GM23338 (cell line): ENCODE measurements at regions not wholly inside any gene's neighbourhood (a gene's known extent, or its start where the extent isn't known, plus 50 kb on each side); places are given as distances from the start of the nearest gene placed in this dataset.

Source experiments
- ATAC-seq: fragments of 200-7000 bp; cut with Tn5 transposase; 3 replicates; pipeline ENCODE4 v1.9.1; 2020
- DNase-seq: peaks from one replicate; pipeline ENCODE4 v3.0.0-alpha.2; 2015; ENCODE audit warnings: low spot score
- H2AFZ ChIP-seq: fragments of 200-600 bp; sonication (generic); 2 replicates; pipeline ENCODE4 v1.8.0; 2016; ENCODE audit warnings: antibody characterized with exemption, mild to moderate bottlenecking, moderate library complexity
- H3F3A ChIP-seq: fragments of 200-600 bp; sonication (generic); replicated peaks from 2 replicates; pipeline ENCODE4 v1.8.0; 2017; ENCODE audit warnings: antibody characterized with exemption, mixed run types, low read depth
- H3K27ac ChIP-seq: fragments of 200-600 bp; sonication (generic); 2 replicates; pipeline ENCODE4 v1.6.1; 2016; ENCODE audit warnings: low read depth
- H3K27me3 ChIP-seq: fragments of 200-600 bp; sonication (generic); 2 replicates; pipeline ENCODE4 v1.8.0; 2016; ENCODE audit warnings: mild to moderate bottlenecking, mixed run types, moderate library complexity; ENCODE audit not compliant: insufficient read depth
- H3K36me3 ChIP-seq: fragments of 200-600 bp; sonication (generic); 2 replicates; pipeline ENCODE4 v1.8.0; 2016; ENCODE audit warnings: mild to moderate bottlenecking; ENCODE audit not compliant: insufficient read depth
- H3K4me1 ChIP-seq: fragments of 200-600 bp; sonication (generic); 2 replicates; pipeline ENCODE4 v1.8.0; 2016; ENCODE audit warnings: mild to moderate bottlenecking, moderate library complexity; ENCODE audit not compliant: insufficient read depth
- H3K4me2 ChIP-seq: fragments of 200-600 bp; sonication (generic); 2 replicates; pipeline ENCODE4 v1.7.1; 2017; ENCODE audit warnings: mixed run types
- H3K4me3 ChIP-seq: fragments of 200-600 bp; sonication (generic); 2 replicates; pipeline ENCODE4 v1.6.1; 2016; ENCODE audit warnings: mixed run types
- H3K79me2 ChIP-seq: fragments of 200-600 bp; sonication (generic); replicated peaks from 2 replicates; pipeline ENCODE4 v1.8.0; 2017; ENCODE audit warnings: mild to moderate bottlenecking; ENCODE audit not compliant: insufficient read depth
- H3K9me2 ChIP-seq: fragments of 200-600 bp; sonication (generic); 2 replicates; pipeline ENCODE4 v1.8.0; 2017; ENCODE audit not compliant: insufficient read depth
- H4K20me1 ChIP-seq: fragments of 200-600 bp; sonication (generic); replicated peaks from 2 replicates; pipeline ENCODE4 v1.8.0; 2017; ENCODE audit warnings: mild to moderate bottlenecking; ENCODE audit not compliant: insufficient read depth
- H3K27ac Mint-ChIP-seq: 2 replicates; pipeline ENCODE4 v1.8.0; 2020; ENCODE audit warnings: inconsistent platforms, mild to moderate bottlenecking, moderate library complexity, mixed read lengths
- H3K27me3 Mint-ChIP-seq: 3 replicates; pipeline ENCODE4 v1.8.0; 2022; ENCODE audit warnings: low read depth, mild to moderate bottlenecking, moderate library complexity, mixed read lengths, inconsistent platforms; ENCODE audit not compliant: insufficient read depth, poor library complexity
- H3K36me3 Mint-ChIP-seq: 3 replicates; pipeline ENCODE4 v1.8.0; 2021; ENCODE audit warnings: low read depth, mild to moderate bottlenecking, inconsistent platforms, moderate library complexity, mixed read lengths
- H3K4me1 Mint-ChIP-seq: 3 replicates; pipeline ENCODE4 v1.8.0; 2020; ENCODE audit warnings: mild to moderate bottlenecking, inconsistent platforms, mixed read lengths
- H3K4me3 Mint-ChIP-seq: 3 replicates; pipeline ENCODE4 v1.8.0; 2021; ENCODE audit warnings: moderate library complexity, mild to moderate bottlenecking, inconsistent platforms, mixed read lengths
- H3K9me3 Mint-ChIP-seq: 3 replicates; pipeline ENCODE4 v1.8.0; 2020; ENCODE audit warnings: moderate library complexity, mild to moderate bottlenecking, inconsistent platforms, mixed read lengths
- CREB1 ChIP-seq: fragments of 250-450 bp; sonication (Bioruptor Pico); IDR thresholded peaks from 2 replicates; pipeline ENCODE4 v1.5.0; 2020; ENCODE audit warnings: low read depth, mild to moderate bottlenecking, moderate library complexity
- CTCF ChIP-seq, 2 experiments: fragments of 200-600 bp in 1 of 2; sonication (generic) in 1 of 2; conservative IDR thresholded peaks; 2 replicates each; pipeline versions ENCODE4 v1.5.1 to v1.6.1; 2016 to 2017; ENCODE audit warnings: antibody characterized with exemption in 2 of 2, low read depth in 2 of 2, mild to moderate bottlenecking in 2 of 2, moderate library complexity in 1 of 2
- ETS1 ChIP-seq: IDR thresholded peaks from 2 replicates; pipeline ENCODE4 v1.6.1; 2016; ENCODE audit warnings: antibody characterized with exemption
- EZH2phosphoT487 ChIP-seq: fragments of 200-600 bp; sonication (generic); IDR thresholded peaks from one replicate; pipeline ENCODE4 v1.8.1; 2018; ENCODE audit warnings: antibody characterized with exemption; ENCODE audit not compliant: unreplicated experiment
- REST ChIP-seq: IDR thresholded peaks from one replicate; pipeline ENCODE4 v1.6.1; 2018; ENCODE audit warnings: antibody characterized with exemption; ENCODE audit not compliant: unreplicated experiment
- STAT1 ChIP-seq: IDR thresholded peaks from one replicate; pipeline ENCODE4 v1.6.1; 2016; ENCODE audit warnings: antibody characterized with exemption; ENCODE audit not compliant: unreplicated experiment
- ZNF114 ChIP-seq: fragments of 250-450 bp; sonication (Bioruptor Pico); IDR thresholded peaks from 2 replicates; pipeline ENCODE4 v1.5.0; 2020; ENCODE audit warnings: mild to moderate bottlenecking, moderate library complexity

- TF ChIP-seq REST (no peak), CREB1 (CRISPR knock-in tag) (no peak), STAT1 (no peak)
These were observed 60.2 kb downstream of the ZNF467 start (continued) for GRCh38 chr7:149713061-149713730.

GRCh38 chr7:149708026-149708425, 65.4 kb downstream of the ZNF467 start:
- Histone ChIP-seq H4K20me1 (no peaks in the 10 kb centered on the region), H3K9me2 (no peaks in the 10 kb centered on the region), H3K4me2 (no peak overlapping the region), H3K4me1 (peaks cover 5% of the 10 kb centered on the region; the same call in 1 of the 2 replicates), H3K4me3 (no peak overlapping the region), H3K79me2 (no peaks in the 10 kb centered on the region), H3K27me3 (peaks cover 6% of the 10 kb centered on the region), H3F3A (no peaks in the 10 kb centered on the region), H2AFZ (no peak overlapping the region), H3K36me3 (peaks cover 6% of the 10 kb centered on the region; the same call in 1 of the 2 replicates), H3K27ac (no peak overlapping the region)
- DNase-seq, result no peak
- Mint-ChIP-seq H3K4me1 (peaks cover 14% of the 10 kb centered on the region; the same call in 2 of the 3 replicates), H3K27me3 (peaks cover 19% of the 10 kb centered on the region), H3K9me3 (peaks cover 39% of the 10 kb centered on the region), H3K27ac (no peak overlapping the region), H3K4me3 (no peak overlapping the region), H3K36me3 (peaks cover 13% of the 10 kb centered on the region)
- ATAC-seq, result no peak
- TF ChIP-seq CTCF (conservative IDR thresholded peaks at IDR 0.05; ENCODE audit: low read depth in 2 of 2), result no peak
- no peak for TF ChIP-seq EZH2phosphoT487
- no peak for TF ChIP-seq ETS1
- TF ChIP-seq ZNF114 (CRISPR knock-in tag), result no peak
- TF ChIP-seq REST, result no peak
